K562 (cell line): ENCODE measurements at regions not wholly inside any gene's neighbourhood (a gene's known extent, or its start where the extent isn't known, plus 50 kb on each side); places are given as distances from the start of the nearest gene placed in this dataset.

Source experiments
- ETV6 ChIP-seq, 3 experiments: fragments of 150-350 bp in 1 of 3; sonication (generic) in 1 of 3; formaldehyde crosslinking in 1 of 3; IDR thresholded peaks; 2 replicates each; pipeline versions ENCODE4 v1.6.1 to v1.8.0; 2014 to 2022; ENCODE audit warnings: borderline replicate concordance in 2 of 3, low read depth in 2 of 3, antibody characterized with exemption in 1 of 3, low read length in 1 of 3, mild to moderate bottlenecking in 1 of 3, missing genetic modification reagents in 1 of 3
- KAT2B ChIP-seq: IDR thresholded peaks from one replicate; pipeline ENCODE4 v1.6.1; 2012; ENCODE audit warnings: low read depth, mild to moderate bottlenecking, control low read depth, inconsistent platforms, low read length, moderate library complexity
- NCOA6 ChIP-seq: fragments of 450-650 bp; IDR thresholded peaks from 2 replicates; pipeline ENCODE4 v1.6.1; 2017; ENCODE audit warnings: mild to moderate bottlenecking
- NR2F6 ChIP-seq: fragments of 450-650 bp; formaldehyde crosslinking; IDR thresholded peaks from 2 replicates; pipeline ENCODE4 v1.4.0; 2020; ENCODE audit warnings: mild to moderate bottlenecking
- NUFIP1 ChIP-seq: fragments of 450-650 bp; IDR thresholded peaks from 2 replicates; pipeline ENCODE4 v1.6.1; 2018; ENCODE audit not compliant: partially characterized antibody
- RHOXF2B ChIP-seq: fragments of 250-450 bp; sonication (Bioruptor Pico); conservative IDR thresholded peaks from 2 replicates; pipeline ENCODE4 v1.5.1; 2021
- TARDBP ChIP-seq: fragments of 450-650 bp; IDR thresholded peaks from 2 replicates; pipeline ENCODE4 v1.6.1; 2016
- TSC22D4 ChIP-seq: fragments of 450-650 bp; IDR thresholded peaks from 2 replicates; pipeline ENCODE4 v1.6.1; 2016; ENCODE audit warnings: missing genetic modification characterization, missing biosample characterization, control low read depth
- ZNF253 ChIP-seq: fragments of 250-450 bp; sonication (Bioruptor Pico); conservative IDR thresholded peaks from 2 replicates; pipeline ENCODE4 v1.6.1; 2021; ENCODE audit warnings: mild to moderate bottlenecking
- ZNF347 ChIP-seq: fragments of 450-650 bp; formaldehyde crosslinking; IDR thresholded peaks from 2 replicates; pipeline ENCODE4 v1.4.0; 2020; ENCODE audit warnings: low read depth, mild to moderate bottlenecking, moderate library complexity
- ZNF785 ChIP-seq: fragments of 250-450 bp; sonication (Bioruptor Pico); IDR thresholded peaks from 2 replicates; pipeline ENCODE4 v1.4.0; 2020; ENCODE audit warnings: mild to moderate bottlenecking
- TF ChIP-seq, protein P1 (sequence below): sonication (generic); formaldehyde crosslinking; IDR thresholded peaks from 2 replicates; pipeline ENCODE4 v1.8.1; 2023; ENCODE audit warnings: mild to moderate bottlenecking, missing genetic modification reagents
- TF ChIP-seq, protein P2 (sequence below): fragments of 450-650 bp; formaldehyde crosslinking; IDR thresholded peaks from 2 replicates; pipeline ENCODE4 v1.4.0; 2020; ENCODE audit warnings: mild to moderate bottlenecking, moderate library complexity
- TF ChIP-seq, protein P3 (sequence below), 2 experiments: fragments of 450-650 bp; IDR thresholded peaks; 2 replicates each; pipeline ENCODE4 v1.6.1; 2016; ENCODE audit warnings: mild to moderate bottlenecking in 2 of 2, borderline replicate concordance in 1 of 2, low read depth in 1 of 2, moderate library complexity in 1 of 2

DNA sequence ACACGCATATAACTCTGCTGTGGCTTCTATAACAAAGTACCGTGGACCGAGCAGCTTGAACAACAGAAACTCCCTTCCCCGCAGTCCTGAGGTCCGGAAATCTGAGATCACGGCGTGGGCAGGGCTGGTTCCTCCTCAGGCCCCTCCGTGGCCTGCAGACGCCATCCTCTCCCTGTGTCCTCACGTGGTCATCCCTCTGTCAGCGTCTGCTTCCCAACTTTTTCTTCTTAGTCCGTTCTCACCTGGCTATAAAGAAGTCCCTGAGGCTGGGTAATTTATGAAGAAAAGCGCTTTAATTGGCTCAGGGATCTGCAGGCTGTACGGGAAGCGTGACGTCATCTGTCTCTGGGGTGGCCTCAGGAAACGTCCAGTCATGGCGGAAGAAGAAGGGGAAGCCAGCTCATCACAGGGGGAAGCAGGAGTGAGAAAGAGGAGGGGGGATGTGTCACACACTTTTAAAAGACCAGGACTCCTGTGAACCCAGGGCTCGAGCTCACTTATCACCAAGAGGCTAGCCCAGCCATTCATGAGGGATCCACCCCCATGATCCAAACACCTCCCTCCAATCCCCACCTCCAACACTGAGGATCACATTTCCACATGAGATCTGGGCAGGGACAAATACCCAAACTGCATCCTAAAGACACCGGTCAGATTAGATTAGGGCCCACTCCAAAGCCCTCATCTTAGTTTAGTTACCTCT, 91.2 kb upstream of the INSIG1 start (continued):
- TF ChIP-seq, protein P1, sequence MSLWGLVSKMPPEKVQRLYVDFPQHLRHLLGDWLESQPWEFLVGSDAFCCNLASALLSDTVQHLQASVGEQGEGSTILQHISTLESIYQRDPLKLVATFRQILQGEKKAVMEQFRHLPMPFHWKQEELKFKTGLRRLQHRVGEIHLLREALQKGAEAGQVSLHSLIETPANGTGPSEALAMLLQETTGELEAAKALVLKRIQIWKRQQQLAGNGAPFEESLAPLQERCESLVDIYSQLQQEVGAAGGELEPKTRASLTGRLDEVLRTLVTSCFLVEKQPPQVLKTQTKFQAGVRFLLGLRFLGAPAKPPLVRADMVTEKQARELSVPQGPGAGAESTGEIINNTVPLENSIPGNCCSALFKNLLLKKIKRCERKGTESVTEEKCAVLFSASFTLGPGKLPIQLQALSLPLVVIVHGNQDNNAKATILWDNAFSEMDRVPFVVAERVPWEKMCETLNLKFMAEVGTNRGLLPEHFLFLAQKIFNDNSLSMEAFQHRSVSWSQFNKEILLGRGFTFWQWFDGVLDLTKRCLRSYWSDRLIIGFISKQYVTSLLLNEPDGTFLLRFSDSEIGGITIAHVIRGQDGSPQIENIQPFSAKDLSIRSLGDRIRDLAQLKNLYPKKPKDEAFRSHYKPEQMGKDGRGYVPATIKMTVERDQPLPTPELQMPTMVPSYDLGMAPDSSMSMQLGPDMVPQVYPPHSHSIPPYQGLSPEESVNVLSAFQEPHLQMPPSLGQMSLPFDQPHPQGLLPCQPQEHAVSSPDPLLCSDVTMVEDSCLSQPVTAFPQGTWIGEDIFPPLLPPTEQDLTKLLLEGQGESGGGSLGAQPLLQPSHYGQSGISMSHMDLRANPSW: no peak
- TF ChIP-seq NR2F6 (no peak), ETV6 (IDR thresholded peaks at IDR 0.05; ENCODE audit: borderline replicate concordance in 1 of 2, low read depth in 2 of 2, low read length in 1 of 2) (peak; percentile 97 to 98), ETV6 (CRISPR knock-in tag; IDR thresholded peaks at IDR 0.05; ENCODE audit: borderline replicate concordance) (no peak), NCOA6 (no peak), ZNF347 (no peak), TARDBP (peak; percentile 59), ZNF253 (no peak), NUFIP1 (peak; percentile 23), KAT2B (no peak), RHOXF2B (CRISPR knock-in tag) (no peak), TSC22D4 (tag) (no peak), ZNF785 (CRISPR knock-in tag) (no peak)
- TF ChIP-seq, protein P2, sequence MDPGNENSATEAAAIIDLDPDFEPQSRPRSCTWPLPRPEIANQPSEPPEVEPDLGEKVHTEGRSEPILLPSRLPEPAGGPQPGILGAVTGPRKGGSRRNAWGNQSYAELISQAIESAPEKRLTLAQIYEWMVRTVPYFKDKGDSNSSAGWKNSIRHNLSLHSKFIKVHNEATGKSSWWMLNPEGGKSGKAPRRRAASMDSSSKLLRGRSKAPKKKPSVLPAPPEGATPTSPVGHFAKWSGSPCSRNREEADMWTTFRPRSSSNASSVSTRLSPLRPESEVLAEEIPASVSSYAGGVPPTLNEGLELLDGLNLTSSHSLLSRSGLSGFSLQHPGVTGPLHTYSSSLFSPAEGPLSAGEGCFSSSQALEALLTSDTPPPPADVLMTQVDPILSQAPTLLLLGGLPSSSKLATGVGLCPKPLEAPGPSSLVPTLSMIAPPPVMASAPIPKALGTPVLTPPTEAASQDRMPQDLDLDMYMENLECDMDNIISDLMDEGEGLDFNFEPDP: no peak
- TF ChIP-seq, protein P3, sequence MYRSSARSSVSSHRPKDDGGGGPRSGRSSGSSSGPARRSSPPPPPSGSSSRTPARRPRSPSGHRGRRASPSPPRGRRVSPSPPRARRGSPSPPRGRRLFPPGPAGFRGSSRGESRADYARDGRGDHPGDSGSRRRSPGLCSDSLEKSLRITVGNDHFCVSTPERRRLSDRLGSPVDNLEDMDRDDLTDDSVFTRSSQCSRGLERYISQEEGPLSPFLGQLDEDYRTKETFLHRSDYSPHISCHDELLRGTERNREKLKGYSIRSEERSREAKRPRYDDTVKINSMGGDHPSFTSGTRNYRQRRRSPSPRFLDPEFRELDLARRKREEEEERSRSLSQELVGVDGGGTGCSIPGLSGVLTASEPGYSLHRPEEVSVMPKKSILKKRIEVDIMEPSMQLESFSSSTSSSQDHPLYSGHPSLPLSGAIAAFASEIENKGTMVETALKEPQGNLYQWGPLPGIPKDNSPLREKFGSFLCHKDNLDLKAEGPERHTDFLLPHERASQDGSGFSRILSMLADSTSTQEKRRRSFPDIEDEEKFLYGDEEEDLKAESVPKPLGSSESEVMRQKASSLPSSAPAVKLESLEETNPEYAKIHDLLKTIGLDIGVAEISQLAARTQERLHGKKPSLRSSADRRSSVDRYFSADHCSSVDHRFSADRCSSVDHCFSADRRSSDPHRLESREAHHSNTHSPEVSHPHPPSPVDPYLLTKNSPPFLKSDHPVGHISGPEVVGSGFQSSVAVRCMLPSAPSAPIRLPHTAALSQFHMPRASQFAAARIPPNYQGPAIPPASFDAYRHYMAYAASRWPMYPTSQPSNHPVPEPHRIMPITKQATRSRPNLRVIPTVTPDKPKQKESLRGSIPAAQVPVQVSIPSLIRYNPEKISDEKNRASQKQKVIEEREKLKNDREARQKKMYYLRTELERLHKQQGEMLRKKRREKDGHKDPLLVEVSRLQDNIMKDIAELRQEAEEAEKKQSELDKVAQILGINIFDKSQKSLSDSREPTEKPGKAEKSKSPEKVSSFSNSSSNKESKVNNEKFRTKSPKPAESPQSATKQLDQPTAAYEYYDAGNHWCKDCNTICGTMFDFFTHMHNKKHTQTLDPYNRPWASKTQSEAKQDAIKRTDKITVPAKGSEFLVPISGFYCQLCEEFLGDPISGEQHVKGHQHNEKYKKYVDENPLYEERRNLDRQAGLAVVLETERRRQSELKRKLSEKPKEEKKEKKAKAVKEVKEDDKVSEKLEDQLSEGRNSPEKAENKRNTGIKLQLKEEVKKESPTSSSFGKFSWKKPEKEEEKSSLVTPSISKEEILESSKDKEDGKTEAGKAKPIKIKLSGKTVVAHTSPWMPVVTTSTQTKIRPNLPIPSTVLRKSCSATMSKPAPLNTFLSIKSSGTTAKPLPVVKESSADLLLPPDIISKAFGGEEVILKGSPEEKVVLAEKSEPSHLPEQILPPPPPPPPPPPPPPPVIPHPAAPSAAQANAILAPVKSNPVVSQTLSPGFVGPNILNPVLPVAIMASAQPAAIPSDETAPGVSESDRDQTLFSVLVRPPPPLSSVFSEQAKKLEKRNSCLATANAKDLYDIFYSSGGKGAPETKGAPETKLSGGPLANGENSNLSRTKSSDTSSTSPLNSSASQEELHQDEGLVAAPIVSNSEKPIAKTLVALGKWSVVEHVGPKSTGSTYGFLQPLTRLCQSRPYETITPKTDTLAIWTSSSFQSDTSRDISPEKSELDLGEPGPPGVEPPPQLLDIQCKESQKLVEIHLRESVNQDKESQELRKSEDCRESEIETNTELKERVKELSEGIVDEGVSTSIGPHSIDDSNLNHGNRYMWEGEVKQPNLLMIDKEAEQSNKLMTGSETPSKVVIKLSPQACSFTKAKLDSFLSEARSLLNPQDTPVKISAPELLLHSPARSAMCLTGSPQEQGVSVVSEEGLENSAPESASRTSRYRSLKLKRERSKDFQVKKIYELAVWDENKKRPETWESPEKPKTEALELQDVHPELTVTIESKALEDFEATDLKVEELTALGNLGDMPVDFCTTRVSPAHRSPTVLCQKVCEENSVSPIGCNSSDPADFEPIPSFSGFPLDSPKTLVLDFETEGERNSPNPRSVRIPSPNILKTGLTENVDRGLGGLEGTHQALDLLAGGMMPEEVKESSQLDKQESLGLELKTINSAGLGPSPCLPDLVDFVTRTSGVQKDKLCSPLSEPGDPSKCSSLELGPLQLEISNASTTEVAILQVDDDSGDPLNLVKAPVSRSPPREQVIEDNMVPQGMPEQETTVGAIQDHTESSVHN (IDR thresholded peaks at IDR 0.05; ENCODE audit: borderline replicate concordance in 1 of 2, low read depth in 1 of 2): 0 out of 4 replicates have a peak, but pooled peaks of 1 of the 2 experiments have one; percentile 17
